Keratinocyte (primary cell): ENCODE measurements at regions not wholly inside any gene's neighbourhood (a gene's known extent, or its start where the extent isn't known, plus 50 kb on each side); places are given as distances from the start of the nearest gene placed in this dataset.

Experiments used
- DNase-seq: peaks from one replicate; pipeline ENCODE4 v3.0.0-alpha.2; 2011; ENCODE audit warnings: low read depth, missing footprints, low spot score
- FAIRE-seq: peaks from 2 replicates; lab custom pipeline; 2011; peaks lifted over from hg19 to GRCh38; lab: Jason Lieb, UNC
- H2AFZ ChIP-seq: 2 replicates; pipeline ENCODE4 v1.6.0; 2012; ENCODE audit warnings: low read length, control low read depth, inconsistent platforms; ENCODE audit not compliant: control insufficient read depth
- H3K27ac ChIP-seq: 2 replicates; pipeline ENCODE4 v1.5.1; 2011; ENCODE audit warnings: low read length; ENCODE audit not compliant: control insufficient read depth, insufficient read depth
- H3K27me3 ChIP-seq: 3 replicates; pipeline ENCODE4 v1.6.0; 2011; ENCODE audit warnings: low read length; ENCODE audit not compliant: control insufficient read depth, insufficient read depth; ENCODE audit errors: extremely low read depth
- H3K36me3 ChIP-seq, 2 experiments: 2 replicates in 1 of 2; 3 replicates in 1 of 2; pipeline ENCODE4 v1.5.1; 2011; ENCODE audit warnings: low read length in 2 of 2, mild to moderate bottlenecking in 1 of 2; ENCODE audit not compliant: control insufficient read depth in 2 of 2, insufficient read depth in 2 of 2; ENCODE audit errors: extremely low read depth in 1 of 2
- H3K4me1 ChIP-seq: 3 replicates; pipeline ENCODE4 v1.5.1; 2011; ENCODE audit warnings: low read length; ENCODE audit not compliant: control insufficient read depth, insufficient read depth; ENCODE audit errors: extremely low read depth
- H3K4me2 ChIP-seq: 3 replicates; pipeline ENCODE4 v1.6.0; 2011; ENCODE audit warnings: low read depth, low read length; ENCODE audit not compliant: control insufficient read depth, insufficient read depth; ENCODE audit errors: extremely low read depth
- H3K4me3 ChIP-seq, 3 experiments: fragments of 200-600 bp in 1 of 3; sonication (generic) in 1 of 3; 2 replicates in 2 of 3; 3 replicates in 1 of 3; pipeline ENCODE4 v1.5.1; 2011 to 2016; ENCODE audit warnings: low read length in 3 of 3, mild to moderate bottlenecking in 3 of 3, control low read depth in 2 of 3, inconsistent platforms in 1 of 3, low read depth in 1 of 3, mixed read lengths in 1 of 3, mixed run types in 1 of 3, moderate library complexity in 1 of 3; ENCODE audit not compliant: control insufficient read depth in 2 of 3, insufficient read depth in 2 of 3; ENCODE audit errors: extremely low read depth in 1 of 3
- H3K79me2 ChIP-seq: 2 replicates; pipeline ENCODE4 v1.6.0; 2012; ENCODE audit warnings: low read length; ENCODE audit not compliant: control insufficient read depth, insufficient read depth
- H3K9ac ChIP-seq: 3 replicates; pipeline ENCODE4 v1.6.0; 2011; ENCODE audit warnings: low read length; ENCODE audit not compliant: control insufficient read depth, insufficient read depth; ENCODE audit errors: extremely low read depth
- H3K9me1 ChIP-seq: 3 replicates; pipeline ENCODE4 v1.6.0; 2011; ENCODE audit warnings: low read length; ENCODE audit not compliant: control insufficient read depth, insufficient read depth; ENCODE audit errors: extremely low read depth
- H3K9me3 ChIP-seq: 2 replicates; pipeline ENCODE4 v1.5.1; 2012; ENCODE audit warnings: low read depth, low read length; ENCODE audit not compliant: control insufficient read depth
- H4K20me1 ChIP-seq: 3 replicates; pipeline ENCODE4 v1.6.0; 2011; ENCODE audit warnings: low read length; ENCODE audit not compliant: control insufficient read depth, insufficient read depth; ENCODE audit errors: extremely low read depth
- CTCF ChIP-seq, 3 experiments: IDR thresholded peaks in 1 of 3; conservative IDR thresholded peaks in 1 of 3; optimal IDR thresholded peaks in 1 of 3; 2 replicates in 2 of 3; 3 replicates in 1 of 3; pipeline versions ENCODE3 to v1.5.1; 2011; ENCODE audit warnings: low read length in 3 of 3, mild to moderate bottlenecking in 3 of 3, moderate library complexity in 2 of 3, control low read depth in 1 of 3, inconsistent platforms in 1 of 3; ENCODE audit not compliant: insufficient read depth in 2 of 3; ENCODE audit errors: extremely low read depth in 1 of 3
- EZH2 ChIP-seq: IDR thresholded peaks from one replicate; pipeline ENCODE4 v1.6.1; 2012; ENCODE audit warnings: inconsistent platforms, mild to moderate bottlenecking, low read length, moderate library complexity
- dilution Hi-C: fragments of 300-500 bp; cut with MboI; formaldehyde crosslinking; loops from one replicate; pipeline ENCODE4 v1.7.0; 2020; ENCODE audit warnings: low sequenced_read_pairs; ENCODE audit not compliant: extremely low pct_ligation_motif_present

GRCh38 chr3:182063742-182064141 is 352.0 kb downstream of the SOX2 start:
- Histone ChIP-seq H3K36me3 (no peaks in the 10 kb centered on the region), H3K4me3 (peak overlapping the region in 1 of 3 experiments; percentile 26), H4K20me1 (no peaks in the 10 kb centered on the region), H3K9ac (no peak overlapping the region), H3K4me1 (peaks cover 17% of the 10 kb centered on the region), H3K27me3 (no peaks in the 10 kb centered on the region), H2AFZ (peak overlapping the region; percentile 40), H3K9me3 (no peaks in the 10 kb centered on the region), H3K9me1 (no peaks in the 10 kb centered on the region), H3K27ac (no peak overlapping the region), H3K79me2 (no peaks in the 10 kb centered on the region), H3K4me2 (peak overlapping the region; percentile 41)
- no peak for TF ChIP-seq EZH2
- no peak for TF ChIP-seq CTCF (optimal IDR thresholded peaks at IDR 0.05 in 1 of 3, IDR thresholded peaks at IDR 0.05 in 1 of 3, conservative IDR thresholded peaks at IDR 0.05 in 1 of 3; ENCODE audit: extremely low read depth in 1 of 3, insufficient read depth in 2 of 3, low read length in 3 of 3)
- no peak for DNase-seq
- FAIRE-seq, result peak; percentile 86
- dilution Hi-C loops, result no loop called here

GRCh38 chr3:182067423-182067822 is 355.7 kb downstream of the SOX2 start:
- Histone ChIP-seq H3K4me3 (no peak overlapping the region), H4K20me1 (no peaks in the 10 kb centered on the region), H3K9me3 (no peaks in the 10 kb centered on the region), H3K27me3 (no peaks in the 10 kb centered on the region), H3K4me2 (no peak overlapping the region), H3K4me1 (peaks cover 13% of the 10 kb centered on the region), H2AFZ (no peak overlapping the region), H3K36me3 (no peaks in the 10 kb centered on the region), H3K9me1 (no peaks in the 10 kb centered on the region), H3K79me2 (no peaks in the 10 kb centered on the region), H3K9ac (no peak overlapping the region), H3K27ac (no peak overlapping the region)
- DNase-seq (no peak), FAIRE-seq (no peak)
- TF ChIP-seq EZH2, result no peak
- no peak for TF ChIP-seq CTCF (optimal IDR thresholded peaks at IDR 0.05 in 1 of 3, IDR thresholded peaks at IDR 0.05 in 1 of 3, conservative IDR thresholded peaks at IDR 0.05 in 1 of 3; ENCODE audit: extremely low read depth in 1 of 3, insufficient read depth in 2 of 3, low read length in 3 of 3)
- dilution Hi-C loops, result no loop called here
